K562 (cell line): ENCODE measurements at regions not wholly inside any gene's neighbourhood (a gene's known extent, or its start where the extent isn't known, plus 50 kb on each side); places are given as distances from the start of the nearest gene placed in this dataset.

ENCODE experiments used
- EHMT2 ChIP-seq: fragments of 450-650 bp; IDR thresholded peaks from 2 replicates; pipeline ENCODE4 v1.6.1; 2018; ENCODE audit warnings: antibody characterized with exemption
- MIER1 ChIP-seq: fragments of 450-650 bp; IDR thresholded peaks from 2 replicates; pipeline ENCODE4 v1.6.1; 2016; ENCODE audit warnings: antibody characterized with exemption, mild to moderate bottlenecking, low read depth
- POLR2B ChIP-seq: fragments of 450-650 bp; IDR thresholded peaks from 2 replicates; pipeline ENCODE4 v1.6.1; 2018; ENCODE audit warnings: low read depth; ENCODE audit not compliant: partially characterized antibody
- REST ChIP-seq, 2 experiments: fragments of 450-650 bp; formaldehyde crosslinking in 1 of 2; IDR thresholded peaks; 2 replicates each; pipeline versions ENCODE4 v1.4.0 to v1.6.1; 2014 to 2020; ENCODE audit warnings: mild to moderate bottlenecking in 2 of 2, borderline replicate concordance in 1 of 2, low read depth in 1 of 2
- SREBF1 ChIP-seq: fragments of 150-350 bp; IDR thresholded peaks from 2 replicates; pipeline ENCODE4 v1.6.1; 2014; ENCODE audit warnings: antibody characterized with exemption, low read depth, low read length, borderline replicate concordance
- ZNF766 ChIP-seq: fragments of 200-800 bp; sonication (Bioruptor generic); conservative IDR thresholded peaks from 2 replicates; pipeline ENCODE4 v1.6.1; 2016; ENCODE audit warnings: missing genetic modification characterization, missing compliant biosample characterization

- TF ChIP-seq REST (IDR thresholded peaks at IDR 0.05; ENCODE audit: borderline replicate concordance) (peak; percentile 99), REST (CRISPR knock-in tag; IDR thresholded peaks at IDR 0.05; ENCODE audit: low read depth) (peak; percentile 94), POLR2B (no peak), ZNF766 (CRISPR knock-in tag) (0 out of 2 replicates have a peak, but pooled peaks have one; percentile 42), EHMT2 (peak; percentile 97), MIER1 (peak; percentile 93), SREBF1 (no peak)
These were observed 61.7 kb upstream of the LCLAT1 start (continued) for GRCh38 chr2:30385327-30385726.
